GM21390 (cell line): ENCODE measurements at regions not wholly inside any gene's neighbourhood (a gene's known extent, or its start where the extent isn't known, plus 50 kb on each side); places are given as distances from the start of the nearest gene placed in this dataset.
"Not testable (repeated sequence)": the region's sequence is repeated elsewhere in the genome, so short reads cannot be mapped to it uniquely, and the experiment has no call there.

Source experiments
- ATAC-seq: cut with Tn5 transposase; IDR thresholded peaks from one replicate; pipeline ENCODE4 v1.9.1; 2021; ENCODE audit not compliant: unreplicated experiment

- ATAC-seq, result no peak
Measured at GRCh38 chr9:15372455-15372854, 50.2 kb upstream of the SNAPC3 start.

- no peak for ATAC-seq
Measured at GRCh38 chr9:15371448-15371845, 51.2 kb upstream of the SNAPC3 start.

- ATAC-seq, result no peak
Measured at GRCh38 chr9:15370466-15371447, 51.9 kb upstream of the SNAPC3 start.

- ATAC-seq, result no peak
Measured at GRCh38 chr9:15369871-15370270, 52.8 kb upstream of the SNAPC3 start.

GRCh38 chr9:15369238-15369637 lies 53.4 kb upstream of the SNAPC3 start:
- ATAC-seq, result no peak

GRCh38 chr9:15364975-15365553 lies 57.6 kb upstream of the SNAPC3 start:
- ATAC-seq, result not testable (repeated sequence)

GRCh38 chr9:15361737-15362136 lies 54.7 kb upstream of the TTC39B start:
- ATAC-seq, result no peak

- ATAC-seq, result peak; percentile 82
Measured at GRCh38 chr9:15357050-15357653, 50.1 kb upstream of the TTC39B start.
